ENCODE measurements at regions not wholly inside any gene's neighbourhood (a gene's known extent, or its start where the extent isn't known, plus 50 kb on each side); places are given as distances from the start of the nearest gene placed in this dataset.

DNA sequence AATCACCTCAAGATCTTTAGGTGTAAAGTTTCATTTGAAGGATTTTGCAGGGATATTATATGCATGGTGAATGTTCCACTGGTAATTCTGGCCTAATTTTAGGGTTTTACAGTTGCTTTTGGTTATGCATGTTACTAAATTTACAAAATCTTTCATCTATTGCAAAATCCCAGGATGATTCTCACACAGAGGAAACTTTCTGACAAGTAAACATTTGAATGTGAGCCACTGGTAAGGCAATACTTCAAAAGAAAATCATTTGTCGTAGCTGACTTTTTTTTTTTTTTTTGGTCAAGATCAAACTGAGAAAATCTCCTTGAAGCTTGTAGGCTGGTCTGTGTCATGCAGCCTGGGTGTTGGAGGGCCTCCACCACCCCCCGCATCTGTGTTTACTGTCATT lies 141.9 kb upstream of the EXOC2 start:
- TF ChIP-seq, protein P1, sequence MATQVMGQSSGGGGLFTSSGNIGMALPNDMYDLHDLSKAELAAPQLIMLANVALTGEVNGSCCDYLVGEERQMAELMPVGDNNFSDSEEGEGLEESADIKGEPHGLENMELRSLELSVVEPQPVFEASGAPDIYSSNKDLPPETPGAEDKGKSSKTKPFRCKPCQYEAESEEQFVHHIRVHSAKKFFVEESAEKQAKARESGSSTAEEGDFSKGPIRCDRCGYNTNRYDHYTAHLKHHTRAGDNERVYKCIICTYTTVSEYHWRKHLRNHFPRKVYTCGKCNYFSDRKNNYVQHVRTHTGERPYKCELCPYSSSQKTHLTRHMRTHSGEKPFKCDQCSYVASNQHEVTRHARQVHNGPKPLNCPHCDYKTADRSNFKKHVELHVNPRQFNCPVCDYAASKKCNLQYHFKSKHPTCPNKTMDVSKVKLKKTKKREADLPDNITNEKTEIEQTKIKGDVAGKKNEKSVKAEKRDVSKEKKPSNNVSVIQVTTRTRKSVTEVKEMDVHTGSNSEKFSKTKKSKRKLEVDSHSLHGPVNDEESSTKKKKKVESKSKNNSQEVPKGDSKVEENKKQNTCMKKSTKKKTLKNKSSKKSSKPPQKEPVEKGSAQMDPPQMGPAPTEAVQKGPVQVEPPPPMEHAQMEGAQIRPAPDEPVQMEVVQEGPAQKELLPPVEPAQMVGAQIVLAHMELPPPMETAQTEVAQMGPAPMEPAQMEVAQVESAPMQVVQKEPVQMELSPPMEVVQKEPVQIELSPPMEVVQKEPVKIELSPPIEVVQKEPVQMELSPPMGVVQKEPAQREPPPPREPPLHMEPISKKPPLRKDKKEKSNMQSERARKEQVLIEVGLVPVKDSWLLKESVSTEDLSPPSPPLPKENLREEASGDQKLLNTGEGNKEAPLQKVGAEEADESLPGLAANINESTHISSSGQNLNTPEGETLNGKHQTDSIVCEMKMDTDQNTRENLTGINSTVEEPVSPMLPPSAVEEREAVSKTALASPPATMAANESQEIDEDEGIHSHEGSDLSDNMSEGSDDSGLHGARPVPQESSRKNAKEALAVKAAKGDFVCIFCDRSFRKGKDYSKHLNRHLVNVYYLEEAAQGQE (IDR thresholded peaks at IDR 0.05; ENCODE audit: insufficient read depth in 1 of 2, low read depth in 2 of 2, low read length in 2 of 2), result no peak
- no peak for TF ChIP-seq FOXP2 (optimal IDR thresholded peaks at IDR 0.05; ENCODE audit: borderline replicate concordance, extremely low read depth, extremely low read length, insufficient read depth)
